ENCODE measurements at regions not wholly inside any gene's neighbourhood (a gene's known extent, or its start where the extent isn't known, plus 50 kb on each side); places are given as distances from the start of the nearest gene placed in this dataset.

DNA sequence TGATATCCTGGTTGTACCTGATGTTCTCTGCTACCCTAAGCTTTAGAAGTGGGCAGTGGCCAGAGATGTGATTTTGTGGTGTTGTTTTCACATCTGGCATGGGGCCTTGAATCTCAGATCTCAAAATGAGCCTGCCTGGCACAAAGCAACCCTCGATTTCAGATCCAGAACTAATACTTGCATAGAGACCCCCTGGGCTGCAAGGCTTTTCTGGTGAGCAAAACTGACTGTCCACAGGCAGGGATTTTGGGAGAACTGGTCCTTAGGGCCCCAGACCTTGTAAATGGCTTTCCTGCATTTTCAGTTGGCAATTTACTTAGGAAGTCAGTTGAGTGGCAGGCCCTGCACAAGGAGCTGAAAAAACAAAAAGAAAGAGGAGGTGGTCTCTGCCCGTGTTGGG is 265.3 kb downstream of the MYCN start:
- no peak overlapping the region for H3K27ac Mint-ChIP-seq
- H3K9me3 ChIP-seq (ENCODE audit: low read length) = no peaks in the 10 kb centered on the region
- H3K36me3 ChIP-seq (ENCODE audit: insufficient read depth, low read length) = no peaks in the 10 kb centered on the region
- POLR2A ChIA-PET = no interaction called here
- H3K4me1 ChIP-seq (ENCODE audit: insufficient read depth, low read length) = no peaks in the 10 kb centered on the region
- no peak overlapping the region for H3K4me3 ChIP-seq (ENCODE audit: low read length)
- H3K4me3 Mint-ChIP-seq = no peak overlapping the region
- no peaks in the 10 kb centered on the region for H3K4me1 Mint-ChIP-seq
- H3K27ac ChIP-seq (ENCODE audit: low read depth, low read length) = no peak overlapping the region
- H3K36me3 Mint-ChIP-seq = no peaks in the 10 kb centered on the region
- peaks cover 0 to 4% of the 10 kb centered on the region in 2 donors for H3K27me3 Mint-ChIP-seq
- no peaks in the 10 kb centered on the region for H3K27me3 ChIP-seq (ENCODE audit: insufficient read depth, low read length, poor library complexity, severe bottlenecking)
- no peak for DNase-seq
- CTCF ChIA-PET = no interaction called here
- H3K9me3 Mint-ChIP-seq = peaks cover 0 to 6% (median 0%) of the 10 kb centered on the region in 5 donors

DNA sequence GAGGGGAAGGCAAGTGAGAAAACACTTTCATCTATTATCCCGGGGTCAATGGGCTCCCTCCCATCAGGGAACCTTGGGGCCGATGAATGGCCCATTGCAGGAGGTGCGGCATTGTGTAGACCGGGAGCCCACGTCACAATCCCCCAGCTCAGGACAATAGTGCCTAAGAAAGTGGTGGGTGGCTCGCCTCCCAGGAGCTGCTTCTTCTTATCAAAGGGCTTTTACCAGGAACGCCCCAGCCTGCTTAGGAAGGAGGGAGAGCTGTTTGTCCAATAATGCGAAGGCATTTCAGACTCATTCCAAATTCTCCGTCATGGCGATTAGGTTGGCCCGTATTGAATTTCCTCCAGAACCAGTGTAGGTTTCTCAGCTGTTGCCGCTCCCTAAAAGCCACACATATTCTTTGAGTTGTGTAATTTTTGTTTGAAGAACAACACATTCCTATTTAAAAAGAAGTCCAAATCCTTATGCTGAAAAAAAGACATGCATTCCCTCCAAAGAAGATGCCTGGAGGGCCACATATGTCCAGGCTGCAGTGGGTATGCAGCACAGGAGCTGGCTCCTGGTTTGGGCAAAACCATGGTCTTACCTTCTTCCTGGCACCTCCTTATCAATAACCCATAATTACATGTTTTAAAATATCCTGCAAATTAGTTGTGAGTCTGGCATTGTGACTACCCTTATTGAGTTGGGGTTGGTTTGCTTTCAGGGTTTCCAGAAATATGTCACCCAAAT is 264.7 kb downstream of the MYCN start:
- no peak for DNase-seq
- H3K27me3 Mint-ChIP-seq = peaks cover 0 to 4% of the 10 kb centered on the region in 2 donors
- Histone ChIP-seq H3K36me3 (ENCODE audit: insufficient read depth, low read length) (no peaks in the 10 kb centered on the region), H3K4me3 (ENCODE audit: low read length) (no peak overlapping the region), H3K9me3 (ENCODE audit: low read length) (no peaks in the 10 kb centered on the region), H3K27ac (ENCODE audit: low read depth, low read length) (no peak overlapping the region), H3K27me3 (ENCODE audit: insufficient read depth, low read length, poor library complexity, severe bottlenecking) (no peaks in the 10 kb centered on the region), H3K4me1 (ENCODE audit: insufficient read depth, low read length) (no peaks in the 10 kb centered on the region)
- no peak overlapping the region for H3K4me3 Mint-ChIP-seq
- no peaks in the 10 kb centered on the region for H3K36me3 Mint-ChIP-seq
- peaks cover 0 to 8% (median 0%) of the 10 kb centered on the region in 5 donors for H3K9me3 Mint-ChIP-seq
- ChIA-PET CTCF (no interaction called here), POLR2A (no interaction called here)
- no peaks in the 10 kb centered on the region for H3K4me1 Mint-ChIP-seq
- H3K27ac Mint-ChIP-seq = no peak overlapping the region

DNA sequence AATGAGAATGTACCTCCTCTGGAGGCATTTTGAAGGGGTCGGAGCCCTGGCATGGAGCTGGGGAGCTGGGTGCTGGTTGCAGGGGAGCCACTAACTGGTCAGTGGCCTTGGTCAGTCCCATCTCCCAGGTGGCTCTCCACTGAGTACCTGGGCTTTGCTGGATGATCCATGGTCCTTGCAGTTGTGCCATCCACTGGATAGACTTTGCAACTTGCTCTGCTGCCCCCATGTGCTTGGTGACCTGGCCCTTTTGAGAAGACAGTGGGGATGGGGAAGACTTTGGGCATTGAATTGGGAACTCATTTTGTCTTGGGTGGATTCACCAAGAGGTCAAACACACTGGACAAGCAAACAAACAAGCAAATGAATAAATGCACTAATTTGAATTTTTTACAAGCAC is 263.9 kb downstream of the MYCN start:
- Mint-ChIP-seq H3K27ac (no peak overlapping the region), H3K36me3 (no peaks in the 10 kb centered on the region), H3K9me3 (peaks cover 0 to 8% (median 0%) of the 10 kb centered on the region in 5 donors), H3K27me3 (peaks cover 0 to 4% of the 10 kb centered on the region in 2 donors), H3K4me1 (no peaks in the 10 kb centered on the region), H3K4me3 (no peak overlapping the region)
- H3K27me3 ChIP-seq (ENCODE audit: insufficient read depth, low read length, poor library complexity, severe bottlenecking) = no peaks in the 10 kb centered on the region
- no peaks in the 10 kb centered on the region for H3K4me1 ChIP-seq (ENCODE audit: insufficient read depth, low read length)
- H3K9me3 ChIP-seq (ENCODE audit: low read length) = no peaks in the 10 kb centered on the region
- CTCF ChIA-PET = no interaction called here
- POLR2A ChIA-PET = no interaction called here
- H3K4me3 ChIP-seq (ENCODE audit: low read length) = no peak overlapping the region
- no peak for DNase-seq
- H3K27ac ChIP-seq (ENCODE audit: low read depth, low read length) = no peak overlapping the region
- H3K36me3 ChIP-seq (ENCODE audit: insufficient read depth, low read length) = no peaks in the 10 kb centered on the region

DNA sequence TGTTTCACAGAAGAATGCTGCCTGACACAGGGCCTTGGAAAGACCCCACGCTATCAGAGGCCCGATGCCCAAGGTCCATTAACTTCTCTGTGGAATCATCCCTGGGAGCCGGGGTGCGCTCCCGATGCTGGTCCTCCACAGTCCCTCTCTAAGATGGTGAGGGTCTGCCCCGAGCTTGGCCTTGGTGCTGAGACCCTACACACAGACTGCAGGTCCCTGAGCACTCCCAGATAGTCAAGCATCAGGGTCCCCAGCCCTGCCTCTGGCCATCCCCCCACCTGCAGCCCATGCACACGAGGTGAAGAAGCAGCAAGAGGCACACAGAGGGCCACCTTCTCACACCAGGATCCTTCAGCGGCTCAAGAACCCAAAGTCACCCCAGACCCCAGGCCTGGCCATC is 263.3 kb downstream of the MYCN start:
- Mint-ChIP-seq H3K27me3 (peaks cover 0 to 4% of the 10 kb centered on the region in 2 donors), H3K4me3 (no peak overlapping the region), H3K9me3 (peaks cover 0 to 8% (median 0%) of the 10 kb centered on the region in 5 donors), H3K4me1 (no peaks in the 10 kb centered on the region), H3K36me3 (no peaks in the 10 kb centered on the region), H3K27ac (no peak overlapping the region)
- no peak for DNase-seq
- no peaks in the 10 kb centered on the region for H3K27me3 ChIP-seq (ENCODE audit: insufficient read depth, low read length, poor library complexity, severe bottlenecking)
- POLR2A ChIA-PET = no interaction called here
- H3K4me1 ChIP-seq (ENCODE audit: insufficient read depth, low read length) = no peaks in the 10 kb centered on the region
- no peak overlapping the region for H3K4me3 ChIP-seq (ENCODE audit: low read length)
- CTCF ChIA-PET = no interaction called here
- H3K9me3 ChIP-seq (ENCODE audit: low read length) = no peaks in the 10 kb centered on the region
- no peaks in the 10 kb centered on the region for H3K36me3 ChIP-seq (ENCODE audit: insufficient read depth, low read length)
- no peak overlapping the region for H3K27ac ChIP-seq (ENCODE audit: low read depth, low read length)

DNA sequence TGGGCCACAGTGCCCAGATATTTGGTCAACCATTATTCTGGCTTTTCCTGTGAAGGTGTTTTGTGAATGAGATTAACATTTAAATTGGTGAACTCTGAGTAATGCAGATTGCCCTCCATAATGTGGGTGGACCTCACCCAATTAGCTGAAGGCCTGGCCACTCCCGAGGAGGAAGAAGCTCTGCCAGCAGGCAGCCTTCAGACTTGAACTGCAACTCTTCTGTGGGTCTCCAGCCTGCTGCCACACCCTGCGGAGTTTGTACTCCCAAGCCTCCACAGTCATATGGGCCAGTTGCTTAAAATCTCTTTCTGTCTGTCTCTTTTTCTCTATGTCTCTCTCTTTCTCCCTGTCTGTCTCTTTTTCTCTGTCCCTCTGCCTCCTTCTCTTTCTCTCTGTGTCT is 262.7 kb downstream of the MYCN start:
- CTCF ChIA-PET = no interaction called here
- POLR2A ChIA-PET = no interaction called here
- H3K36me3 Mint-ChIP-seq = no peaks in the 10 kb centered on the region
- Histone ChIP-seq H3K27ac (ENCODE audit: low read depth, low read length) (no peak overlapping the region), H3K4me1 (ENCODE audit: insufficient read depth, low read length) (no peaks in the 10 kb centered on the region), H3K27me3 (ENCODE audit: insufficient read depth, low read length, poor library complexity, severe bottlenecking) (no peaks in the 10 kb centered on the region), H3K9me3 (ENCODE audit: low read length) (no peaks in the 10 kb centered on the region), H3K4me3 (ENCODE audit: low read length) (no peak overlapping the region), H3K36me3 (ENCODE audit: insufficient read depth, low read length) (no peaks in the 10 kb centered on the region)
- peaks cover 0 to 4% of the 10 kb centered on the region in 2 donors for H3K27me3 Mint-ChIP-seq
- H3K4me1 Mint-ChIP-seq = no peaks in the 10 kb centered on the region
- H3K9me3 Mint-ChIP-seq = peaks cover 0 to 8% (median 0%) of the 10 kb centered on the region in 5 donors
- no peak overlapping the region for H3K4me3 Mint-ChIP-seq
- no peak overlapping the region for H3K27ac Mint-ChIP-seq
- no peak for DNase-seq

DNA sequence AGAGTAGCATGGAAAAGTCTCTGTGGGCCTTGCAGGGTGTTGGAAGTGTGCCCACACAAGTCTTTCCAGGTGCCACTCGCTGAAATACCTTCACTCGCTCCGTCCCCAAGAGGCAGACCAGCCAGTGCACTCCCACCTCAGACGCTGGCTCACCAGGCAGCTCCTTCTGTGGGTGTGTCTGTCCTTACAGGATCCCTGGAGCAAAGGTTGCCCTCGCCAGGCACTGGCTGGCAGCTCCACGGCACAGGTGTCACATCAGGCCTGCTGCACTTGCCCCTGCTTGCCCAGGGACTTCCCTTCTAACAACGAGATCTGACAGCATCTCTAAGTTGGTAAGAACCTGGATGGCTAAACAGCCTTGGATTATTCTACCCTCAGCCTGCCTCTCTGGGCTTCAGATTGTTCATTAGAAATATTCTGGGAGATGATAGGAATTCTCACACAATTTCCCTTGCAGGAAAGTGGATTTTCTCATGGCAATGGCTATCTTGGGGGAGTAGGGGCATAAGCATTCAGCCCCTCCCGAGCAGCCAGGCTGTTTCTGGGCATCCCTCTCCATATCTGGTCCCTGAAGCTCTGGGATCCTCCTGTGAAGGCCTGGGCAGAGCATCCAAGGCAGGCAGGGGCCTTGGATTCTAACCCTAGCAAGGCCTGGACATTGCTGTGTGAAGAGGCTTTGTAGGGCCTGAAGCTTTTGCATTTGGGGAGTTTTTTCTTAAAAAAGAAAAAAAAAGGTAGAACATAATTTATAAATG is 262.1 kb downstream of the MYCN start:
- Histone ChIP-seq H3K4me3 (ENCODE audit: low read length) (no peak overlapping the region), H3K27me3 (ENCODE audit: insufficient read depth, low read length, poor library complexity, severe bottlenecking) (no peaks in the 10 kb centered on the region), H3K4me1 (ENCODE audit: insufficient read depth, low read length) (no peaks in the 10 kb centered on the region), H3K27ac (ENCODE audit: low read depth, low read length) (no peak overlapping the region), H3K9me3 (ENCODE audit: low read length) (no peaks in the 10 kb centered on the region), H3K36me3 (ENCODE audit: insufficient read depth, low read length) (no peaks in the 10 kb centered on the region)
- Mint-ChIP-seq H3K4me1 (no peaks in the 10 kb centered on the region), H3K27me3 (peaks cover 0 to 4% of the 10 kb centered on the region in 2 donors), H3K4me3 (no peak overlapping the region), H3K27ac (no peak overlapping the region), H3K9me3 (peaks cover 0 to 8% (median 0%) of the 10 kb centered on the region in 5 donors), H3K36me3 (no peaks in the 10 kb centered on the region)
- POLR2A ChIA-PET = no interaction called here
- CTCF ChIA-PET = no interaction called here
- no peak for DNase-seq

DNA sequence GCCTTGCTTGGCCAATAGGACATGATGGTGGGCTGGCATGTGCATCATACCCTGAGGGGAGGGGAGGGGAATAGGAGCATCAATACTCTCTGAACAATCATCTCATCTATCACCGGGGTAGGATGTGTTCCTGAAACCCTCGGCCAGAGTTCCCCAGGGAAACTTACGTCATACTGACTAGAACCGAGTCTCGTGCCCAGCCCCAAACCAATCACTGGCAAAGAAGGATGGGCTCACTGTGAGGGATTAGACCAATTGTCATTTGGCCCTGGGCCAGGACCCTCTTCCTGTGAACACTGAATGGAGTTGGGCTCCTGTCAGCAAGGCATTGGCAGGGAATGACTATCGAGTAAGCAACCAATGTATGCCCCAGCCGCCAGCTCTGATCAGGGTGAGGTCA is 261.5 kb downstream of the MYCN start:
- H3K36me3 Mint-ChIP-seq = no peaks in the 10 kb centered on the region
- Histone ChIP-seq H3K27me3 (ENCODE audit: insufficient read depth, low read length, poor library complexity, severe bottlenecking) (no peaks in the 10 kb centered on the region), H3K36me3 (ENCODE audit: insufficient read depth, low read length) (no peaks in the 10 kb centered on the region), H3K27ac (ENCODE audit: low read depth, low read length) (no peak overlapping the region), H3K4me1 (ENCODE audit: insufficient read depth, low read length) (no peaks in the 10 kb centered on the region), H3K4me3 (ENCODE audit: low read length) (no peak overlapping the region), H3K9me3 (ENCODE audit: low read length) (no peaks in the 10 kb centered on the region)
- no peak overlapping the region for H3K27ac Mint-ChIP-seq
- CTCF ChIA-PET = no interaction called here
- no peak for DNase-seq
- peaks cover 0 to 8% (median 0%) of the 10 kb centered on the region in 5 donors for H3K9me3 Mint-ChIP-seq
- H3K4me1 Mint-ChIP-seq = no peaks in the 10 kb centered on the region
- no peak overlapping the region for H3K4me3 Mint-ChIP-seq
- H3K27me3 Mint-ChIP-seq = peaks cover 0 to 2% of the 10 kb centered on the region in 2 donors
- POLR2A ChIA-PET = no interaction called here

DNA sequence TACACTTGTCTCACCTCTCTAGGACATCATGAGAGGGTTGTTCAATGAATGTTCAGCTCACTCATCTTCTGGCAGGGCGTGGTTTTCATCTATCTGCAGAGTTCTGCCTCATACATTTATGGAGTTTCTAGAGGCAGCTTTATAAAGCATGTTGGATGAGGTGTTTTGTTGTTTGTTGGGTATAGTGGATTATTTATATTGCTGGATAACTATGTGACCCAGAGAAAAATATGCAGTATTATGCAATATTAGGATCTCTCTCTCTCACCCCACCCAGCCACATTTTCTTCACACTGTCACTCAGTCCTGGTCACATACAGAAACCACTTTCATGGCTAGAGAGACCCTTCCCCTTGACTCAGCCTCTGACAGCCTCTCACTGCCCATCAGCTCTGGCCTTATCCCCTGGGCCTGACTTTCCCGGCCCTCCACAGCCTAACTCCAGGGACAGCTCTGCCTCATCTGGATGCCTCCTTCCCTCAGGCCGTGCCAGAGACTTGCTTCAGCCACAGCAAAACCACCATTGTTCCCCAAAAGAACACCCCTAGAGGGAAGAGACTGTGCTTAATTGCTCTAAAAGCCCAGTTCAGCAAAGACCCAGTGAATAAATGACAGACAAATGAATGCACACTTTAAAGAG is 260.3 kb downstream of the MYCN start:
- DNase-seq = no peak
- Mint-ChIP-seq H3K27me3 (no peaks in the 10 kb centered on the region), H3K4me1 (no peaks in the 10 kb centered on the region), H3K9me3 (peaks cover 0 to 10% (median 1%) of the 10 kb centered on the region in 5 donors), H3K36me3 (no peaks in the 10 kb centered on the region), H3K4me3 (no peak overlapping the region), H3K27ac (no peak overlapping the region)
- H3K27ac ChIP-seq (ENCODE audit: low read depth, low read length) = no peak overlapping the region
- no peaks in the 10 kb centered on the region for H3K27me3 ChIP-seq (ENCODE audit: insufficient read depth, low read length, poor library complexity, severe bottlenecking)
- H3K9me3 ChIP-seq (ENCODE audit: low read length) = no peaks in the 10 kb centered on the region
- no peak overlapping the region for H3K4me3 ChIP-seq (ENCODE audit: low read length)
- CTCF ChIA-PET = no interaction called here
- H3K4me1 ChIP-seq (ENCODE audit: insufficient read depth, low read length) = no peaks in the 10 kb centered on the region
- POLR2A ChIA-PET = no interaction called here
- no peaks in the 10 kb centered on the region for H3K36me3 ChIP-seq (ENCODE audit: insufficient read depth, low read length)
